PC-9 (cell line): ENCODE measurements at regions not wholly inside any gene's neighbourhood (a gene's known extent, or its start where the extent isn't known, plus 50 kb on each side); places are given as distances from the start of the nearest gene placed in this dataset.

Experiments
- BruUV-seq: library from RNA; stranded (reverse); fragments of 400-500 nt; replicated peaks from 2 replicates; lab custom pipeline; 2021; lab: Mats Ljungman, UMichigan
- CTCF ChIA-PET: fragments of 300-600 bp; sonication (Branson Sonifier 250); formaldehyde crosslinking; loops from one replicate; lab custom pipeline; 2022; ENCODE audit warnings: antibody characterized with exemption; lab: Charles Lee
- POLR2A ChIA-PET: fragments of 300-600 bp; sonication (Branson Sonifier 250); formaldehyde crosslinking; loops from one replicate; lab custom pipeline; 2022; ENCODE audit warnings: antibody characterized with exemption; ENCODE audit not compliant: unreplicated experiment; lab: Charles Lee
- DNase-seq, 2 experiments: peaks; one replicate each; pipeline versions ENCODE4 v3.0.0 to v3.0.0-alpha.2; 2015 to 2022; ENCODE audit warnings: mixed read lengths in 1 of 2
- H2AFZ ChIP-seq: fragments of 200-600 bp; sonication (generic); 2 replicates; pipeline ENCODE4 v1.8.1; 2017; ENCODE audit warnings: antibody characterized with exemption
- H3F3A ChIP-seq: fragments of 200-600 bp; sonication (generic); 2 replicates; pipeline ENCODE4 v1.8.1; 2017; ENCODE audit warnings: antibody characterized with exemption, mild to moderate bottlenecking, low read depth; ENCODE audit not compliant: insufficient read depth
- H3K27ac ChIP-seq: fragments of 200-600 bp; sonication (generic); 2 replicates; pipeline ENCODE4 v1.6.1; 2016; ENCODE audit warnings: mixed run types
- H3K27me3 ChIP-seq: fragments of 200-600 bp; sonication (generic); 2 replicates; pipeline ENCODE4 v1.6.1; 2016; ENCODE audit warnings: low read depth, mixed run types; ENCODE audit not compliant: insufficient read depth
- H3K36me3 ChIP-seq: fragments of 200-600 bp; sonication (generic); 2 replicates; pipeline ENCODE4 v1.6.1; 2016; ENCODE audit warnings: low read depth, mixed run types
- H3K4me1 ChIP-seq: fragments of 200-600 bp; sonication (generic); replicated peaks from 2 replicates; pipeline ENCODE4 v1.6.1; 2016; ENCODE audit warnings: mixed run types; ENCODE audit not compliant: insufficient read depth
- H3K4me2 ChIP-seq: fragments of 200-600 bp; sonication (generic); 2 replicates; pipeline ENCODE4 v1.6.1; 2017; ENCODE audit warnings: mixed run types
- H3K4me3 ChIP-seq: fragments of 200-600 bp; sonication (generic); 2 replicates; pipeline ENCODE4 v1.6.1; 2016; ENCODE audit warnings: mixed run types
- H3K79me2 ChIP-seq: fragments of 200-600 bp; sonication (generic); 2 replicates; pipeline ENCODE4 v1.6.1; 2017; ENCODE audit warnings: low read depth, mixed run types
- H3K9me2 ChIP-seq: fragments of 200-600 bp; sonication (generic); 2 replicates; pipeline ENCODE4 v1.8.1; 2017; ENCODE audit warnings: mild to moderate bottlenecking; ENCODE audit not compliant: insufficient read depth
- H3K9me3 ChIP-seq: fragments of 200-600 bp; sonication (generic); 2 replicates; pipeline ENCODE4 v1.8.1; 2016; ENCODE audit warnings: low read depth; ENCODE audit not compliant: insufficient read depth
- H4K20me1 ChIP-seq: fragments of 200-600 bp; sonication (generic); 2 replicates; pipeline ENCODE4 v1.8.1; 2017; ENCODE audit not compliant: insufficient read depth
- CTCF ChIP-seq: fragments of 200-600 bp; sonication (generic); conservative IDR thresholded peaks from 2 replicates; pipeline ENCODE4 v1.6.1; 2017; ENCODE audit warnings: mixed run types, antibody characterized with exemption, mild to moderate bottlenecking, moderate library complexity
- EZH2 ChIP-seq: fragments of 200-600 bp; sonication (generic); IDR thresholded peaks from 2 replicates; pipeline ENCODE4 v1.8.0; 2017; ENCODE audit warnings: antibody characterized with exemption, low read depth
- intact Hi-C: fragments of 100-400 bp; cut with micrococcal nuclease; formaldehyde crosslinking; loops from one replicate; pipeline ENCODE4 v1.10.0; 2022; ENCODE audit not compliant: unreplicated experiment

- H3K4me2 ChIP-seq, result peak overlapping the region; percentile 72
- no peaks in the 10 kb centered on the region for H3K9me2 ChIP-seq
- H3K27me3 ChIP-seq, result no peaks in the 10 kb centered on the region
- H3K79me2 ChIP-seq, result no peaks in the 10 kb centered on the region
- H3K36me3 ChIP-seq, result no peaks in the 10 kb centered on the region
- ChIA-PET CTCF (interaction anchor here (0.5 to 0.8 kb wide), 3 partner anchors 30 to 354 kb away, joined by 4 to 7 read pairs (median 4); no protein-coding TSS in a partner anchor), POLR2A (interaction anchor here (0.6 to 1.2 kb wide), 2 partner anchors 17 to 267 kb away, joined by 3 to 10 read pairs; no protein-coding TSS in a partner anchor)
- peak overlapping the region; percentile 12; the same call in 1 of the 2 replicates for H3K4me3 ChIP-seq
- TSS peak; percentile 94 for BruUV-seq
- H2AFZ ChIP-seq, result 0 out of 2 replicates have a peak overlapping the region, but pooled peaks have one; percentile 23
- no peaks in the 10 kb centered on the region for H3K9me3 ChIP-seq
- intact Hi-C loops, result loop anchor here (1.0 to 5.0 kb wide), 5 partner anchors 50 to 306 kb away; no protein-coding TSS in a partner anchor
- DNase-seq, result peak; percentile 60 to 92
- H4K20me1 ChIP-seq, result no peaks in the 10 kb centered on the region
- peak overlapping the region; percentile 99 for H3K27ac ChIP-seq
- H3F3A ChIP-seq, result peaks cover 15% of the 10 kb centered on the region
- H3K4me1 ChIP-seq, result peaks cover 28% of the 10 kb centered on the region
- TF ChIP-seq CTCF, result no peak; the same call in 1 of the 2 replicates
- TF ChIP-seq EZH2, result no peak
These were observed 112.3 kb upstream of the BCL2L14 start for GRCh38 chr12:11958221-11959091.

GRCh38 chr12:11959117-11959823 is 111.5 kb upstream of the BCL2L14 start:
- Histone ChIP-seq H3F3A (peaks cover 15% of the 10 kb centered on the region), H3K36me3 (no peaks in the 10 kb centered on the region), H4K20me1 (no peaks in the 10 kb centered on the region), H3K4me3 (peak overlapping the region; percentile 12; the same call in 1 of the 2 replicates), H3K9me2 (no peaks in the 10 kb centered on the region), H3K79me2 (no peaks in the 10 kb centered on the region), H2AFZ (0 out of 2 replicates have a peak overlapping the region, but pooled peaks have one; percentile 23), H3K4me2 (peak overlapping the region; percentile 72), H3K9me3 (no peaks in the 10 kb centered on the region), H3K4me1 (peaks cover 28% of the 10 kb centered on the region), H3K27ac (peak overlapping the region; percentile 99), H3K27me3 (no peaks in the 10 kb centered on the region)
- POLR2A ChIA-PET, result interaction anchor here (0.5 kb wide), 1 partner anchor 750 kb away, joined by 5 read pairs; no protein-coding TSS in a partner anchor
- peak; percentile 66 to 94 for DNase-seq
- intact Hi-C loops, result loop anchor here (1.0 to 5.0 kb wide), 4 partner anchors 50 to 307 kb away; no protein-coding TSS in a partner anchor
- CTCF ChIA-PET, result interaction anchor here (0.7 kb wide), 3 partner anchors 40 to 1236 kb away, joined by 3 to 7 read pairs (median 3); no protein-coding TSS in a partner anchor
- TF ChIP-seq EZH2, result no peak
- TF ChIP-seq CTCF, result no peak
- no TSS peak for BruUV-seq

DNA sequence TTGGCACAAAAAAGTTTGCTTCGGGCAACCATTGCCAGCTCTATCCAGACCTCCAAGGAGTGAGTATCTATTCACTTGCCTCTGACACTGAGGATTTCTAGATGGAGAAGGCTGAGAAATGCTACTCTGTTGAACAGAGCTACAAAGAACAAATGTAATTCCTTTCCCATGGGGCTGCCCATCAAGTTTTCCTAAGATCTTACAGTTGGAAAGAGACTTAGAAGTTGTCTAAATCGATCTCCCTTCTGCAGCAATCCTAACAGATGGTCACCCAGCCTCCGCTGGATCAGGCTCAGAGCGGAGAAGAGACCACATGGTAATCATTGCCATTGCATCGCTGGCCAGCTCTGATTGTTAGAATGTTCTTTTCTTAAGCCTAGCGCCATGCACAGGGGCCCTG is 110.1 kb upstream of the BCL2L14 start:
- ChIA-PET CTCF (interaction anchor here (1.1 kb wide), 1 partner anchor 72 kb away, joined by 5 read pairs; no protein-coding TSS in a partner anchor), POLR2A (interaction anchor here (0.8 kb wide), 1 partner anchor 287 kb away, joined by 8 read pairs; no protein-coding TSS in a partner anchor)
- TF ChIP-seq CTCF, result no peak
- TF ChIP-seq EZH2, result no peak
- no peaks in the 10 kb centered on the region for H4K20me1 ChIP-seq
- no peak overlapping the region for H2AFZ ChIP-seq
- no peaks in the 10 kb centered on the region for H3K9me3 ChIP-seq
- no peak for DNase-seq
- H3K79me2 ChIP-seq, result no peaks in the 10 kb centered on the region
- no peaks in the 10 kb centered on the region for H3K9me2 ChIP-seq
- no peaks in the 10 kb centered on the region for H3K27me3 ChIP-seq
- H3K4me2 ChIP-seq, result no peak overlapping the region
- peaks cover 15% of the 10 kb centered on the region for H3F3A ChIP-seq
- no peak overlapping the region for H3K4me3 ChIP-seq
- no peak overlapping the region for H3K27ac ChIP-seq
- intact Hi-C loops, result no loop called here
- no peaks in the 10 kb centered on the region for H3K36me3 ChIP-seq
- peaks cover 28% of the 10 kb centered on the region for H3K4me1 ChIP-seq
- BruUV-seq, result no TSS peak
